SK-N-SH (cell line): ENCODE measurements at regions not wholly inside any gene's neighbourhood (a gene's known extent, or its start where the extent isn't known, plus 50 kb on each side); places are given as distances from the start of the nearest gene placed in this dataset.

Experiments used
- CHD2 ChIP-seq: fragments of 150-350 bp; IDR thresholded peaks from 2 replicates; pipeline ENCODE4 v1.6.1; 2018; ENCODE audit warnings: low read length; ENCODE audit not compliant: partially characterized antibody
- EZH2phosphoT487 ChIP-seq: fragments of 200-600 bp; sonication (generic); IDR thresholded peaks from 2 replicates; pipeline ENCODE4 v1.6.1; 2017; ENCODE audit warnings: low read depth, mixed run types, mild to moderate bottlenecking, antibody characterized with exemption, moderate library complexity, borderline replicate concordance
- GABPA ChIP-seq: IDR thresholded peaks from 2 replicates; pipeline ENCODE4 v1.4.0; 2012; ENCODE audit warnings: low read depth, mild to moderate bottlenecking
- GATA2 ChIP-seq: sonication (generic); formaldehyde crosslinking; IDR thresholded peaks from 2 replicates; pipeline ENCODE4 v1.5.0; 2020; ENCODE audit warnings: mild to moderate bottlenecking, missing genetic modification reagents
- JUND ChIP-seq: IDR thresholded peaks from 2 replicates; pipeline ENCODE4 v1.4.0; 2012
- POLR2AphosphoS5 ChIP-seq: IDR thresholded peaks from 2 replicates; pipeline ENCODE4 v1.6.1; 2012; ENCODE audit warnings: low read depth, low read length
- RCOR1 ChIP-seq: fragments of 150-350 bp; IDR thresholded peaks from 2 replicates; pipeline ENCODE4 v1.6.1; 2017; ENCODE audit warnings: antibody characterized with exemption, low read length
- SIN3A ChIP-seq: IDR thresholded peaks from 2 replicates; pipeline ENCODE4 v1.6.1; 2012; ENCODE audit warnings: low read depth, mild to moderate bottlenecking, low read length, moderate library complexity, borderline replicate concordance
- TAF1 ChIP-seq: IDR thresholded peaks from 2 replicates; pipeline ENCODE4 v1.6.1; 2012; ENCODE audit warnings: low read depth, mild to moderate bottlenecking, low read length, moderate library complexity, borderline replicate concordance
- ZBTB33 ChIP-seq: IDR thresholded peaks from 2 replicates; pipeline ENCODE4 v1.4.0; 2012; ENCODE audit warnings: low read depth, borderline replicate concordance
- TF ChIP-seq, protein P1 (sequence below): fragments of 200-600 bp; sonication (generic); IDR thresholded peaks from 2 replicates; pipeline ENCODE4 v1.6.1; 2017; ENCODE audit warnings: antibody characterized with exemption, mild to moderate bottlenecking, moderate library complexity
- TF ChIP-seq, protein P2 (sequence below): IDR thresholded peaks from 2 replicates; pipeline ENCODE4 v1.6.1; 2012; ENCODE audit warnings: mild to moderate bottlenecking, low read depth, low read length, moderate library complexity
- TF ChIP-seq, protein P3 (sequence below): IDR thresholded peaks from 2 replicates; pipeline ENCODE4 v1.4.0; 2012; ENCODE audit warnings: low read depth
- TF ChIP-seq, protein P4 (sequence below): fragments of 150-350 bp; IDR thresholded peaks from 2 replicates; pipeline ENCODE4 v1.6.1; 2017; ENCODE audit warnings: antibody characterized with exemption, low read length, low read depth, borderline replicate concordance

DNA sequence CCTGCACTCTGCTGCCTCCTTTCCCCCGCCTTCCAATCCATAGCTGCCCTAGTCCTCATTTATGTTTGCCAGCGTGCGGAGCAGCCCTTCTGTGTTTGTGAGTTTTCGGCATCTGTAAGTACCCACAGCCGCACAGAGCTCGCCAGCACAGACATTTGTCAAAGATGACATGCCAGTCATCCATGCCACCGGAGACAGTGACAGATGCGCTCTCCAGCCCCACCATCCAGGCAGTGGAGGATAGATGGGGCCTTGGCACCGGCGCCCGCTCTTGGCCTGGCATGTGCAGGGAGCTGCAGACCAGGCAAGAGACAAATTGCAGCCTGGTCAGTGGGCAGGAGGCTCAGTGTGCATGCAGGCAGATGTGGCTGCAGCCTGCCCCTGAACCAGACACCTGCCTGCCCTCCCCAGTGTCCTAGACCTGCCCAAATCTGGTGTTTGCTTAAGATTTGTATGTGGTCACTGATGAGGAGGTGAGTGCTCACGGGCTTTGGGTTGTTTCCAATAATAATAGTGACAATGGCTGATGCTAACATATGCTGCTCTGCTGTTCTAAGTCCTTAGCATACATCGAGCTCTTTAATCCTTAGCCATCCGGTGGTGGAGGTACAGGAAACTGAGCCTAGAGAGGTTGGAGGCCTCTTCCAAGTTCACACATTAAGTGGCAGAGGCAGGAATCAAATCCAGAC lies 78.1 kb downstream of the UNC5CL start:
- TF ChIP-seq, protein P1, sequence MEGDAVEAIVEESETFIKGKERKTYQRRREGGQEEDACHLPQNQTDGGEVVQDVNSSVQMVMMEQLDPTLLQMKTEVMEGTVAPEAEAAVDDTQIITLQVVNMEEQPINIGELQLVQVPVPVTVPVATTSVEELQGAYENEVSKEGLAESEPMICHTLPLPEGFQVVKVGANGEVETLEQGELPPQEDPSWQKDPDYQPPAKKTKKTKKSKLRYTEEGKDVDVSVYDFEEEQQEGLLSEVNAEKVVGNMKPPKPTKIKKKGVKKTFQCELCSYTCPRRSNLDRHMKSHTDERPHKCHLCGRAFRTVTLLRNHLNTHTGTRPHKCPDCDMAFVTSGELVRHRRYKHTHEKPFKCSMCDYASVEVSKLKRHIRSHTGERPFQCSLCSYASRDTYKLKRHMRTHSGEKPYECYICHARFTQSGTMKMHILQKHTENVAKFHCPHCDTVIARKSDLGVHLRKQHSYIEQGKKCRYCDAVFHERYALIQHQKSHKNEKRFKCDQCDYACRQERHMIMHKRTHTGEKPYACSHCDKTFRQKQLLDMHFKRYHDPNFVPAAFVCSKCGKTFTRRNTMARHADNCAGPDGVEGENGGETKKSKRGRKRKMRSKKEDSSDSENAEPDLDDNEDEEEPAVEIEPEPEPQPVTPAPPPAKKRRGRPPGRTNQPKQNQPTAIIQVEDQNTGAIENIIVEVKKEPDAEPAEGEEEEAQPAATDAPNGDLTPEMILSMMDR: no peak
- TF ChIP-seq RCOR1 (no peak), ZBTB33 (no peak), EZH2phosphoT487 (no peak), GABPA (no peak), JUND (no peak), GATA2 (CRISPR knock-in tag) (no peak), CHD2 (no peak), TAF1 (no peak), SIN3A (no peak), POLR2AphosphoS5 (no peak)
- TF ChIP-seq, protein P2, sequence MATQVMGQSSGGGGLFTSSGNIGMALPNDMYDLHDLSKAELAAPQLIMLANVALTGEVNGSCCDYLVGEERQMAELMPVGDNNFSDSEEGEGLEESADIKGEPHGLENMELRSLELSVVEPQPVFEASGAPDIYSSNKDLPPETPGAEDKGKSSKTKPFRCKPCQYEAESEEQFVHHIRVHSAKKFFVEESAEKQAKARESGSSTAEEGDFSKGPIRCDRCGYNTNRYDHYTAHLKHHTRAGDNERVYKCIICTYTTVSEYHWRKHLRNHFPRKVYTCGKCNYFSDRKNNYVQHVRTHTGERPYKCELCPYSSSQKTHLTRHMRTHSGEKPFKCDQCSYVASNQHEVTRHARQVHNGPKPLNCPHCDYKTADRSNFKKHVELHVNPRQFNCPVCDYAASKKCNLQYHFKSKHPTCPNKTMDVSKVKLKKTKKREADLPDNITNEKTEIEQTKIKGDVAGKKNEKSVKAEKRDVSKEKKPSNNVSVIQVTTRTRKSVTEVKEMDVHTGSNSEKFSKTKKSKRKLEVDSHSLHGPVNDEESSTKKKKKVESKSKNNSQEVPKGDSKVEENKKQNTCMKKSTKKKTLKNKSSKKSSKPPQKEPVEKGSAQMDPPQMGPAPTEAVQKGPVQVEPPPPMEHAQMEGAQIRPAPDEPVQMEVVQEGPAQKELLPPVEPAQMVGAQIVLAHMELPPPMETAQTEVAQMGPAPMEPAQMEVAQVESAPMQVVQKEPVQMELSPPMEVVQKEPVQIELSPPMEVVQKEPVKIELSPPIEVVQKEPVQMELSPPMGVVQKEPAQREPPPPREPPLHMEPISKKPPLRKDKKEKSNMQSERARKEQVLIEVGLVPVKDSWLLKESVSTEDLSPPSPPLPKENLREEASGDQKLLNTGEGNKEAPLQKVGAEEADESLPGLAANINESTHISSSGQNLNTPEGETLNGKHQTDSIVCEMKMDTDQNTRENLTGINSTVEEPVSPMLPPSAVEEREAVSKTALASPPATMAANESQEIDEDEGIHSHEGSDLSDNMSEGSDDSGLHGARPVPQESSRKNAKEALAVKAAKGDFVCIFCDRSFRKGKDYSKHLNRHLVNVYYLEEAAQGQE: no peak
- TF ChIP-seq, protein P3, sequence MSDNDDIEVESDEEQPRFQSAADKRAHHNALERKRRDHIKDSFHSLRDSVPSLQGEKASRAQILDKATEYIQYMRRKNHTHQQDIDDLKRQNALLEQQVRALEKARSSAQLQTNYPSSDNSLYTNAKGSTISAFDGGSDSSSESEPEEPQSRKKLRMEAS: no peak
- TF ChIP-seq, protein P4, sequence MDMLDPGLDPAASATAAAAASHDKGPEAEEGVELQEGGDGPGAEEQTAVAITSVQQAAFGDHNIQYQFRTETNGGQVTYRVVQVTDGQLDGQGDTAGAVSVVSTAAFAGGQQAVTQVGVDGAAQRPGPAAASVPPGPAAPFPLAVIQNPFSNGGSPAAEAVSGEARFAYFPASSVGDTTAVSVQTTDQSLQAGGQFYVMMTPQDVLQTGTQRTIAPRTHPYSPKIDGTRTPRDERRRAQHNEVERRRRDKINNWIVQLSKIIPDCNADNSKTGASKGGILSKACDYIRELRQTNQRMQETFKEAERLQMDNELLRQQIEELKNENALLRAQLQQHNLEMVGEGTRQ: no peak
